DOHH2 (cell line): ENCODE measurements at regions not wholly inside any gene's neighbourhood (a gene's known extent, or its start where the extent isn't known, plus 50 kb on each side); places are given as distances from the start of the nearest gene placed in this dataset.

Source experiments
- H3F3A ChIP-seq: fragments of 200-600 bp; sonication (generic), shearing (Covaris generic); 2 replicates; pipeline ENCODE4 v1.6.0; 2016; ENCODE audit warnings: antibody characterized with exemption, mild to moderate bottlenecking; ENCODE audit not compliant: control insufficient read depth, insufficient read depth
- H3K27ac ChIP-seq: fragments of 200-600 bp; sonication (generic); 2 replicates; pipeline ENCODE4 v1.5.1; 2014; ENCODE audit warnings: low read depth, mild to moderate bottlenecking, low read length, moderate library complexity
- H3K27me3 ChIP-seq: fragments of 200-600 bp; sonication (generic); 2 replicates; pipeline ENCODE4 v1.6.1; 2014; ENCODE audit warnings: mild to moderate bottlenecking, low read length, mixed read lengths; ENCODE audit not compliant: control insufficient read depth
- H3K36me3 ChIP-seq: fragments of 200-600 bp; sonication (generic); 2 replicates; pipeline ENCODE4 v1.6.1; 2014; ENCODE audit warnings: mild to moderate bottlenecking, low read length, moderate library complexity, mixed read lengths; ENCODE audit not compliant: control insufficient read depth
- H3K4me1 ChIP-seq: fragments of 200-600 bp; sonication (generic); 2 replicates; pipeline ENCODE4 v1.6.1; 2014; ENCODE audit warnings: mild to moderate bottlenecking, low read length, mixed read lengths; ENCODE audit not compliant: control insufficient read depth
- H3K4me2 ChIP-seq: fragments of 200-600 bp; sonication (generic); 2 replicates; pipeline ENCODE4 v1.6.0; 2014; ENCODE audit warnings: mild to moderate bottlenecking, low read length, moderate library complexity
- H3K4me3 ChIP-seq: fragments of 200-600 bp; sonication (generic); 2 replicates; pipeline ENCODE4 v1.5.1; 2014; ENCODE audit warnings: mild to moderate bottlenecking, low read length, mixed read lengths
- H3K79me2 ChIP-seq: fragments of 200-600 bp; sonication (generic); 2 replicates; pipeline ENCODE4 v1.6.1; 2014; ENCODE audit warnings: mild to moderate bottlenecking, low read length, mixed read lengths; ENCODE audit not compliant: control insufficient read depth
- H3K9me2 ChIP-seq: fragments of 200-600 bp; sonication (generic); replicated peaks from 2 replicates; pipeline ENCODE4 v1.6.1; 2014; ENCODE audit warnings: mild to moderate bottlenecking, low read length, mixed read lengths; ENCODE audit not compliant: control insufficient read depth
- H3K9me3 ChIP-seq: fragments of 200-600 bp; sonication (generic); 2 replicates; pipeline ENCODE4 v1.6.1; 2014; ENCODE audit warnings: antibody characterized with exemption, low read length, mixed read lengths; ENCODE audit not compliant: control insufficient read depth, insufficient read depth
- H4K20me1 ChIP-seq: fragments of 200-600 bp; sonication (generic); 2 replicates; pipeline ENCODE4 v1.6.0; 2014; ENCODE audit warnings: low read depth, mild to moderate bottlenecking, antibody characterized with exemption, low read length, moderate library complexity; ENCODE audit not compliant: control insufficient read depth, insufficient read depth
- EZH2phosphoT487 ChIP-seq: fragments of 200-600 bp; sonication (generic); IDR thresholded peaks from 2 replicates; pipeline ENCODE4 v1.6.1; 2017; ENCODE audit warnings: borderline replicate concordance, mild to moderate bottlenecking, antibody characterized with exemption, low read length, moderate library complexity, mixed read lengths
- TF ChIP-seq, protein P1 (sequence below): fragments of 200-600 bp; sonication (generic); IDR thresholded peaks from one replicate; pipeline ENCODE4 v1.5.1; 2014; ENCODE audit warnings: antibody characterized with exemption, mild to moderate bottlenecking, low read depth, low read length; ENCODE audit not compliant: poor library complexity, severe bottlenecking

DNA sequence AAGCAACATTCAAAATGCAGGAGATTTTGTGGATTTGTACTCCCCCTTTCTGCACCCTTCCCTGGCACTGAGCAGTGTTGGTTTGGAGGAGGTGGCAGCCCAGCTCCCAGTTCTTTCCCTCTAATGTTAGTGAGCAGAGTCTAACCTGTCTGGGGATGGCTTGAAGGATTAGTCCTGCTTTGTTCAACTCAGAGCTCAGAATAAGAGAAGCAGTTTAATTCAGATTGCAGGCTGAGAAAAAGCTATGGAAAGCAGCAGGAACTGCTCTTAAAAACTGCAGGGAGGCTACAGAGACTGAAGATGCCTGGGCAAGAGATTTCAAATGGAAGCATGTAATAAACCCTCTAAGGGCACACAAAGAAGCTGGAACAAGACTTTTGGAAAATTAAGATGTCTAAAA, 223.4 kb upstream of the GGTLC1 start:
- Histone ChIP-seq H3K9me2 (no peaks in the 10 kb centered on the region), H3K27me3 (peaks cover 19% of the 10 kb centered on the region), H3F3A (no peaks in the 10 kb centered on the region), H3K4me1 (no peaks in the 10 kb centered on the region), H3K4me3 (no peak overlapping the region), H3K36me3 (no peaks in the 10 kb centered on the region), H4K20me1 (no peaks in the 10 kb centered on the region), H3K79me2 (no peaks in the 10 kb centered on the region), H3K9me3 (peaks cover 5% of the 10 kb centered on the region; the same call in 1 of the 2 replicates), H3K27ac (no peak overlapping the region), H3K4me2 (no peak overlapping the region)
- no peak for TF ChIP-seq EZH2phosphoT487
- TF ChIP-seq, protein P1, sequence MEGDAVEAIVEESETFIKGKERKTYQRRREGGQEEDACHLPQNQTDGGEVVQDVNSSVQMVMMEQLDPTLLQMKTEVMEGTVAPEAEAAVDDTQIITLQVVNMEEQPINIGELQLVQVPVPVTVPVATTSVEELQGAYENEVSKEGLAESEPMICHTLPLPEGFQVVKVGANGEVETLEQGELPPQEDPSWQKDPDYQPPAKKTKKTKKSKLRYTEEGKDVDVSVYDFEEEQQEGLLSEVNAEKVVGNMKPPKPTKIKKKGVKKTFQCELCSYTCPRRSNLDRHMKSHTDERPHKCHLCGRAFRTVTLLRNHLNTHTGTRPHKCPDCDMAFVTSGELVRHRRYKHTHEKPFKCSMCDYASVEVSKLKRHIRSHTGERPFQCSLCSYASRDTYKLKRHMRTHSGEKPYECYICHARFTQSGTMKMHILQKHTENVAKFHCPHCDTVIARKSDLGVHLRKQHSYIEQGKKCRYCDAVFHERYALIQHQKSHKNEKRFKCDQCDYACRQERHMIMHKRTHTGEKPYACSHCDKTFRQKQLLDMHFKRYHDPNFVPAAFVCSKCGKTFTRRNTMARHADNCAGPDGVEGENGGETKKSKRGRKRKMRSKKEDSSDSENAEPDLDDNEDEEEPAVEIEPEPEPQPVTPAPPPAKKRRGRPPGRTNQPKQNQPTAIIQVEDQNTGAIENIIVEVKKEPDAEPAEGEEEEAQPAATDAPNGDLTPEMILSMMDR = no peak

DNA sequence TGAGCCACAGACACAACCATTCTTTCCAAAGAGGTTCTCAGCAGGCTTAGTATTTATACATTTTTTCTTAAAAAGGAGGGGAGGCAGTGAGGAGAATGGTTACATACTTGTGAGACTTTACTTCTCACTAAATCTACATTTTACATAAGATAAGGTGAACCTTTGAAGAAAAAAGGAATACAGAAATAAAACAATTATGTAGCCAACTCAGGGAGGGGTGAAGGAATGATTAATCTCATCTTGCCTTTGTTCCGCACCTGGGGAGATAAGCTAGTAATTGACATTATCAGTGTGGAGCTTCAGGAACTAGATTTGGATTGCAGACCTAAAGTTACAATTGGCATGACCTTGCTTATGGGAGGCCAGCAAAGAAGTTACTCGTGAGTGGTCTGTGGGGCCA, 221.8 kb upstream of the GGTLC1 start:
- Histone ChIP-seq H3F3A (no peaks in the 10 kb centered on the region), H4K20me1 (no peaks in the 10 kb centered on the region), H3K27ac (no peak overlapping the region), H3K27me3 (peaks cover 19% of the 10 kb centered on the region), H3K9me2 (no peaks in the 10 kb centered on the region), H3K4me3 (no peak overlapping the region), H3K36me3 (no peaks in the 10 kb centered on the region), H3K4me2 (no peak overlapping the region), H3K4me1 (no peaks in the 10 kb centered on the region), H3K79me2 (no peaks in the 10 kb centered on the region), H3K9me3 (peaks cover 5% of the 10 kb centered on the region; the same call in 1 of the 2 replicates)
- TF ChIP-seq EZH2phosphoT487 = no peak
- TF ChIP-seq, protein P1 = no peak

DNA sequence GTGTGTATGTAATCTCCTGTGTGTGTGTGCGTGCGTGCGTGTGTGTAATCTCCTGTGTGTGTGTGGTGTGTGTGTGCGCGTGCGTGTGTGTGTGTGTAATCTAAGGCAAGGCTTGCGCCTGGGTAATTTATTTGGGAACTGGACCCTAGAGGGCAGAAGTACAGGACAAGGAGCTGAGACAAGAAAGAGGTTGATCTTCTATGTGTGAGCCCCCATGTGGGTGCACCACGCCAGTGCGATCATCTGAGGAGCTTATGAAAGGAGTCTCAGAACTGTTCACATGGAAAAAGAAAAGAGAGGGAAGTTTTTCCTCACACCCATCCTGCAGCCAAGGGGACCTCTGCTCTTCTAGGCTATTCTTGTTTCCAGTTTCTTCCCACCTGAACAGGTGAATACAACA, 220.1 kb upstream of the GGTLC1 start:
- peaks cover 5% of the 10 kb centered on the region; the same call in 1 of the 2 replicates for H3K9me3 ChIP-seq
- TF ChIP-seq, protein P1 = no peak
- TF ChIP-seq EZH2phosphoT487 = no peak
- H3K27me3 ChIP-seq = peaks cover 19% of the 10 kb centered on the region

More for the DNA sequence above, 220.1 kb upstream of the GGTLC1 start:
- no peaks in the 10 kb centered on the region for H3K36me3 ChIP-seq
- H3K4me2 ChIP-seq = no peak overlapping the region
- no peaks in the 10 kb centered on the region for H3F3A ChIP-seq
- H3K4me1 ChIP-seq = no peaks in the 10 kb centered on the region
- no peaks in the 10 kb centered on the region for H3K9me2 ChIP-seq
- no peaks in the 10 kb centered on the region for H4K20me1 ChIP-seq
- H3K4me3 ChIP-seq = no peak overlapping the region
- no peaks in the 10 kb centered on the region for H3K79me2 ChIP-seq
- no peak overlapping the region for H3K27ac ChIP-seq
